CMK (cell line): ENCODE measurements at regions not wholly inside any gene's neighbourhood (a gene's known extent, or its start where the extent isn't known, plus 50 kb on each side); places are given as distances from the start of the nearest gene placed in this dataset.
A peak's percentile ranks its signal among the peaks of the same experiment; 100 is the strongest.
"Not testable (repeated sequence)": the region's sequence is repeated elsewhere in the genome, so short reads cannot be mapped to it uniquely, and the experiment has no call there.

Experiments used
- DNase-seq: peaks from one replicate; pipeline ENCODE4 v3.0.0-alpha.2; 2010; ENCODE audit warnings: low read depth

DNA sequence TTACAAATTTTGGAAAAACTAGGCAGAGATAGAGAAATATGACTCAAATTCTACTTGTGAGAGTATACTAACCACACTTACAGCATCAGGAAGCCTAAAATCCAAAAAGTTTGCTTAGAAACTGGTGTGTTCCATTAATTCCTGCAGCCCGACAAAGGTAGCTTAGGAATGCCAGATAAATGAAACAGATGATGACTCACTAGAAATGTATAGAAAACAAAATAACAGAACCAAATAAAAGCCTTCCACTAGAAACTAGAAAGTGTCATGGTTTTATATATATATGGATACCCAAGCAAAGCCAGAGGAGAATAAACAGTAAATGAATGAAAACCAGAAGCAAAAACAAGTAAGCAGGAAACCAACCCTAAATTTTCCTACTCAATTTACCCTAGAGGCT is 272.2 kb upstream of the PRDM9 start:
- DNase-seq: no peak

GRCh38 chr5:23234197-23234596 is 273.2 kb upstream of the PRDM9 start:
- DNase-seq: no peak

DNA sequence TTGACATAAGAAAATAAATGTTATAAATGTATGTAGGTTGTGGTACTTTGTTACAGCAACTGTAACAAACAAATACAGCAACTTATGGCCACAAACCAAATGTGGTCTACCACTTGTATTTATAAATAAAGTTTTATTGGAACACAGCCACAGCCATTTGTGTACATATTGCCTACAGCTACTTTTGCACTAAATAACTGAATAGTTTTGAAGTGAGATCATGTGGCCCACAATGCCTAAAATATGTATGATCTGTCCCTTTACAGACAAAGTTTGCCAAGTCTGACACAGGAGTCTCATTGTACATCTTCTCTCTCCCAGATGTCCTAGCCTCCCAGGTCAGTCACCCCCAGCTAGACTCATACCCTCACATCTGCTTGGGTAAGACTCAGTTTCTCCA is 283.6 kb upstream of the PRDM9 start:
- DNase-seq: no peak

GRCh38 chr5:23221831-23222230 is 285.6 kb upstream of the PRDM9 start:
- no peak for DNase-seq

DNA sequence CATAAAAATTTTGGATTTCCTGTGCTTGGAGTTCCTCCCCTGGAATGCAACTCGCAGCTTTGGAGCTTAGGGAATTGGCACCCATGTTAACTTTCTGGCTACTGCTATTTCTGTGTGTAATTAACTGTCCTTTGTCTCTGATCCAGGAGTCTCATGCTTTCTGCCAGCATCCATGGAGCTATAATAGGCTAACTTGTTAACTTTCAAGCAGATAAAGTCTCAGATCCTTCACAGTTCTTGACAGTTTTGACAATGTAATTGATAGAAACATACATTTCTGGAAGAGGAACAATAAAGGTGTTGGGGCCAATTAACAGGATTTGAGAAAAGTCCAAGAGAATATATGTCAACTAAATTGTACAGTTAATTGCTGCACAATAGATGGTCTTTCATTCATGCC is 290.2 kb upstream of the PRDM9 start:
- DNase-seq: no peak

DNA sequence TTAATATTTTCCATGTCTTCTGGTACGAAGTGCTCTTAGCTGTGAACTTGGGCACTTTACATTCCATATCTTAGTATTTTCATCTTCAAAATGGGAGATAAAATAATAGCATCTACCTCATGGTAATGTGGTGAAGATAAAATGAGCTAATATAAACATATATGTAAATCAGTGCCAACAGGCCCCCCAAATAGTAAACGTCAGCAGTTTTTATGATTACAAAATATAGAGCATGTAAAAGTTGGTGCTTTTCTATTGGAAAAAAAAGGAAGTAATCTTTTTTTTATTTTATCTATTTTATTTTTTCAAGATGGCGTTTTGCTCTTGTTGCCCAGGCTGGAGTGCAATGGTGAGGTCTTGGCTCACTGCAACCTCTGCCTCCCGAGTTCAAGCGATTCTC is 291.1 kb upstream of the PRDM9 start:
- DNase-seq: no peak

- peak; percentile 46 for DNase-seq
Observed at GRCh38 chr5:23208959-23209431, 298.4 kb upstream of the PRDM9 start.

DNA sequence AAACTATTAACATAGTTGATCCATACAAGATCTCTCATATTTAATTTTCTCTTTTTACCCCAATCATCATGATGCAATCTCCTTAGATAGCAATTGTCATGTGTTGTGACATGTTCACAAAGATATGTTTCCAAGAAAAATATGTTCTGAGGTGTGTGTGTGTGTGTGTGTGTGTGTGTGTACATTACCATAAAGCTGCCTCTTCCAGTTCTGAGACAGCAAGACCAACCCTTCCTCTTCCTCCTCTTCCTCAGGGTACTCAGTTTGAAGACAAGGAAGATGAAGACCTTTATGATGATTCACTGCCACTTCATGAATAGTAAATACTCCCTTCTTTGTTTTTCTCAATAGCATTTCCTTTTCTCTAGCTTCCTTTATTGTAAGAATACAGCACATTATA is 303.3 kb upstream of the PRDM9 start:
- no peak for DNase-seq

GRCh38 chr5:23169660-23170416 is 316.7 kb upstream of the CDH12 start:
- no peak for DNase-seq

DNA sequence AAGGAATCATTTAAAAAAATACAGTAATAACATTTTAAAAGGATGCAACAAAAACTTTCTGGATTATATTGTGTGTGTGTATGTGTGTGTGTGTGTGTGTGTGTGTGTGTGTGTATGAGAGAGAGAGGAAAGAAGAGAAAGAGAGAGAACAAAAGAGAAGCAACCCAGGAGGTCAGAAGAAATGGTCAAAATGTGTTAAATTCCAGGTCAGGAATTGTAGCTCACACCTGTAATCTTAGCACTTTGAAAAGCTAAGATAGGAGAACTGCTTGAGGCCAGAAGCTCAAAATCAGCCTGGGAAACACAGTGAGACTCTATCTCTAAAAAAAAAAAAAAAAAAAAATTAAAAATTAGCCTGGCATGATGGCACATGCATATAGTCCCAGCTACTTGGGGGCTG is 311.8 kb upstream of the CDH12 start:
- no peak for DNase-seq

- no peak for DNase-seq
Observed at GRCh38 chr5:23158179-23158578, 305.0 kb upstream of the CDH12 start.

DNA sequence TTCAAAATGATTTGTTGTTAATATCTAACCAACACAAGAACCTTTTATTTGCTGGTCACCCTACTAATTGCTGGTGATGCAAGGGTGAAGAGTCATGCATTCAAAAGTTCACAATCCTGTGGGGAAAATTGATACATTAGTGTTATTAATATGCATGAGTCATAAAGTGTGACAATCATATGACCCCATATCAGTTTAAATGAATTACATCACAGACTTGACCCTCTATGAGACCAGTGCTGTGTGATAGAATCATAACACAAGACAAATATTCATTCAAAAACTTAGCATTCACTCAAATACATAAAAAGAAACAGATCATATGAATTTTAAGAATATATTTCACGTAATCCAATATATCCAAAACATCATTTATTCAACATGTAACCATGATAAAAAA is 304.6 kb upstream of the CDH12 start:
- no peak for DNase-seq

DNA sequence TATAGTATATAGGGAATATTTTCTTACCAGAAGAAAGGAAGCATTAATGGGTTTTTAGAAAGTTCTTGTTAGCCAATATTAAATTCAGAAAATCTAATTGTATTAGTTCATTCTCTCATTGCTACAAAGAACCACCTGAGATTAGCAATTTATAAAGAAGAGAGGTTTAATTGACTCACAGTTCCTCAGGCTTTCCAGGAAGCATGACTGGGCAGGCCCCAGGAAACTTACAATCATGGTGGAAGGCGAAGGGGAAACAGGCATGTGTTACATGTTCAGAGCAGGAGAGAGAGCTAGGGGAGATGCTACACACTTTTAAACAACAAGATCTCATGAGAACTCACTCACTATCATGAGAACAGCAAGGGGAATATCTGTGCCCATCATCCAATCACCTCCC is 304.0 kb upstream of the CDH12 start:
- DNase-seq: no peak

DNA sequence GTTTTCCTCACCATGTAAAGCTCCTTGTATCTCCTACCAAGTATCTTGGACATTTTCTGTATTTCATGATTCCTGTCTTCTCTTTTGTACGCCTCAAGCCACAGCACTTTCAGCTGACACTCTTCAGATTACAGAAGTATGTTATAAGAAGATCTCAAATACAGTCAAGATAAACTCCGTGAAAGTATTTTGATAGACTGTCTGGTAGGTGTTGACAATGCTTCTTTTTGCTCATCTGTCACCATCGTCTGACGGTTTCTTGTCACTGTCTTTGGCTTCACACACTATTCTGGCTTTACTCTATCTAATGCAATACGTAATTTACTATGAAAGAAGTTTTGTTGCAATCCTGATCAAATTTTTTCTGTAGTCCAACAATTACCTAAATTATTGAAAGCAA is 294.5 kb upstream of the CDH12 start:
- no peak for DNase-seq

DNA sequence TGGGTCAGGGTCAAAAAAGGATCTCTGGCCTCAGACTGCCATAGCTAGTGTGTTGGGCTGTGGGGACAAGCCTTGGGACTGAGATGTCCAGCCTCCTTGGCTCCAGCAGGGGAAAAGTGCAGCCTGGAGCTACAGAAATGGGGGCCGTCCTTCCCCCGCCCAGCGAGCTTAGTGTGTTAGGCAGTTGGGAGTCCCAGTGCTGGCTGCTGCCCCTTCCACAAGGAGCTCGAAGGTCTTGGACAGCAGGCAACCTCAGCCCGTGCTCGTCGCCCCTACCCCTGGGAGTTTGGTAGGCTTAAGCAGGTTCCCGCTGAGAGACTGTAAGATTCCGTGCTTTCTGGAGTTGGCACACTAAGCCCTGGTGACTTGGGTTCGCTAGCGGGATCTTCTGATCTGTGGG is 293.0 kb upstream of the CDH12 start:
- DNase-seq: no peak

GRCh38 chr5:23139338-23140171 is 286.4 kb upstream of the CDH12 start:
- DNase-seq: no peak

DNA sequence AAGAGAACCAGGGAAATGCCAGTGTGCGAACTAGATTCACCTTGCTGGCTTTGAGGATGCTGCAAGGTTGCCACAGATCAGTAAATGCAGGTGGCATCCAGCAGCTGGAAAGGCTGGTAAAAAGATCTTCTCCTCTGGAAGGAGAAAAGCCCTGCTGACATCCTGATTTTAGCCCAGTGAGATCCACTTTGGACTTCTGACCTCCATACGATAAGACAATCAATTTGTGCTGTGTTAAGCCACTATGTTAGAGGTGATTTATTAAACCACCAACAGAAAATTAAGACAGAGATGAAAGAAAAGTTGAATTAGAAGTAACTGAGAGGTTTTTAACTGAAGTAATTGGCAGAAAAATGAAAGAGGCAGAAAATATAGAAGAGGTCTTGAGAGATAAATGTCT is 283.8 kb upstream of the CDH12 start:
- no peak for DNase-seq

GRCh38 chr5:23132231-23132630 is 279.1 kb upstream of the CDH12 start:
- no peak for DNase-seq

GRCh38 chr5:23112237-23112636 is 259.1 kb upstream of the CDH12 start:
- DNase-seq: no peak

DNA sequence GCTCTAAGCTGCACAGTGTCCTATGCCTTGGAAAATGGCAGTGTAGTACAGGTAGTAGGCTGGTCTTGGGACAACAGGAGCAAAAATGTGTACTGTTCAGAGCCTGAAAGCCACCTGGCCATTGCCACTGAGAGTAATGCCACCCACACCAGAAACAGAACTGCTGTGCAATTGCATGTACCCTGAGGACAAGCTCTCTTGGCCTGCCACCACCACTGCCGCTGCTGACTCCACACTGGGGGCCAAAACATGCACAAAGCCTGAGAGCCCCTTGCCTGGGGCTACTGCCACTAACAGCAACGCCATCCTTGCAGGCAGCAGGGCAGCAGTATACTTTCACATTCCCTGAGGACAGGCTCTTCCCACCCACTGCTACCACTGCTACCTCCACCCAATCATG is 251.9 kb upstream of the CDH12 start:
- no peak for DNase-seq

GRCh38 chr5:23103566-23103965 is 250.4 kb upstream of the CDH12 start:
- DNase-seq: no peak

- not testable (repeated sequence) for DNase-seq
Observed at GRCh38 chr5:23095418-23095817, 242.3 kb upstream of the CDH12 start.

- no peak for DNase-seq
Observed at GRCh38 chr5:23089286-23089685, 236.1 kb upstream of the CDH12 start.

GRCh38 chr5:23084815-23085214 is 231.7 kb upstream of the CDH12 start:
- no peak for DNase-seq
